ENCODE measurements at regions not wholly inside any gene's neighbourhood (a gene's known extent, or its start where the extent isn't known, plus 50 kb on each side); places are given as distances from the start of the nearest gene placed in this dataset.

Small RNAs in the stretch of these regions (small RNA-seq; reads per million reads assigned to genes)
- gene DYNLL1P5: 0 reads per million in 6 experiments

All from A549 (cell line).